Astrocyte (in vitro differentiated cells and primary cell): ENCODE measurements at regions not wholly inside any gene's neighbourhood (a gene's known extent, or its start where the extent isn't known, plus 50 kb on each side); places are given as distances from the start of the nearest gene placed in this dataset.

Source experiments
- EZH2 ChIP-seq: IDR thresholded peaks from 2 replicates; pipeline ENCODE4 v1.6.1; 2012; ENCODE audit warnings: mild to moderate bottlenecking, low read length, inconsistent platforms; ENCODE audit not compliant: insufficient read depth
- TF ChIP-seq, protein P1 (sequence below): IDR thresholded peaks from 2 replicates; pipeline ENCODE4 v1.5.1; 2011; ENCODE audit warnings: low read depth, mild to moderate bottlenecking, inconsistent platforms, low read length, moderate library complexity; ENCODE audit not compliant: insufficient read depth

DNA sequence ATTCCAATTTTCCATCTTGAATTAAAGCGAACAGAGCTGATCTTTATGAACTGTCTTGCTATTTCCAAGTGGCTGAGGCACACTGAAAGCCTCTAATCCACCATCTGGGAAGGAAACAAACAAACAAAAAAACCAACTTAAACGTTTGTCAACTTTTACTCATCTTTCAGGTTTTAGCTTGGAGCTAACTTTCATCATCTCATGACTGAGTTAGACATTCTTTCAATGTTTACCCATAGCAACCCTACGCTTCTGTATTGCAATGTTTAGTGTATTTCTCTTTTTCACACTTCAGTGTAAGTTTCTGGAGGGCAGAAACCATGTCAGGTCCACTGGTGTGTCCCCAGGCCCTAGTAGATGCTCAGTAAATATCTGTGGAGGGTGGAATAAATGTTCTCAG is 343.8 kb downstream of the GBA3 start:
- TF ChIP-seq, protein P1, sequence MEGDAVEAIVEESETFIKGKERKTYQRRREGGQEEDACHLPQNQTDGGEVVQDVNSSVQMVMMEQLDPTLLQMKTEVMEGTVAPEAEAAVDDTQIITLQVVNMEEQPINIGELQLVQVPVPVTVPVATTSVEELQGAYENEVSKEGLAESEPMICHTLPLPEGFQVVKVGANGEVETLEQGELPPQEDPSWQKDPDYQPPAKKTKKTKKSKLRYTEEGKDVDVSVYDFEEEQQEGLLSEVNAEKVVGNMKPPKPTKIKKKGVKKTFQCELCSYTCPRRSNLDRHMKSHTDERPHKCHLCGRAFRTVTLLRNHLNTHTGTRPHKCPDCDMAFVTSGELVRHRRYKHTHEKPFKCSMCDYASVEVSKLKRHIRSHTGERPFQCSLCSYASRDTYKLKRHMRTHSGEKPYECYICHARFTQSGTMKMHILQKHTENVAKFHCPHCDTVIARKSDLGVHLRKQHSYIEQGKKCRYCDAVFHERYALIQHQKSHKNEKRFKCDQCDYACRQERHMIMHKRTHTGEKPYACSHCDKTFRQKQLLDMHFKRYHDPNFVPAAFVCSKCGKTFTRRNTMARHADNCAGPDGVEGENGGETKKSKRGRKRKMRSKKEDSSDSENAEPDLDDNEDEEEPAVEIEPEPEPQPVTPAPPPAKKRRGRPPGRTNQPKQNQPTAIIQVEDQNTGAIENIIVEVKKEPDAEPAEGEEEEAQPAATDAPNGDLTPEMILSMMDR: no peak
- no peak for TF ChIP-seq EZH2
